GM13977 (cell line): ENCODE measurements at regions not wholly inside any gene's neighbourhood (a gene's known extent, or its start where the extent isn't known, plus 50 kb on each side); places are given as distances from the start of the nearest gene placed in this dataset.

Source experiments
- DNase-seq: peaks from one replicate; pipeline ENCODE4 v3.0.0; 2012; ENCODE audit warnings: low spot score
- in situ Hi-C: fragments of 300-500 bp; cut with MboI; formaldehyde crosslinking; loops from one replicate; pipeline ENCODE4 v1.12.0; 2022; ENCODE audit warnings: low sequenced_read_pairs, low pct_unique_long_range_greater_than_20kb, mixed read lengths, inconsistent platforms; ENCODE audit not compliant: unreplicated experiment
- TF ChIP-seq, protein P1 (sequence below): IDR thresholded peaks from 2 replicates; pipeline ENCODE4 v1.5.1; 2012; ENCODE audit warnings: mild to moderate bottlenecking, control low read depth; ENCODE audit not compliant: insufficient read depth; ENCODE audit errors: extremely low read depth, missing control alignments

DNA sequence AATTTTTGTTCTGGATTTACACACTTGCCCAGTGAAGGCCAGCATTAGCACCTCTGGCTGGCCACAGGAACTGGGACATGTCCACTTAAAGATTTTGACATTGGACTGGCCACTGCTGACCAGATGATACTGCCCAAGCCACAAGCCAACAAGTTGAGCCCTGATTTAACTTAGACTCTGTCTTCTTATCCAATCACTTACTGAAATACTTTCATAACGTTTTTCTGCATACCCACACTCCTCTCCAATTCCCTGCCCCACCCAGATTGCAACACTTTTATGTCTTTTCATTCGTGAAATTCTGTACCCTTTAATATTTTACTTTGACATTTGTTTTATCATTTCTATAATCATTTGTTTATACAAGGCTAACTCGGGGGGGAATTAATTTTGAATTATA is 170.3 kb upstream of the TAB2 start:
- DNase-seq: no peak
- TF ChIP-seq, protein P1, sequence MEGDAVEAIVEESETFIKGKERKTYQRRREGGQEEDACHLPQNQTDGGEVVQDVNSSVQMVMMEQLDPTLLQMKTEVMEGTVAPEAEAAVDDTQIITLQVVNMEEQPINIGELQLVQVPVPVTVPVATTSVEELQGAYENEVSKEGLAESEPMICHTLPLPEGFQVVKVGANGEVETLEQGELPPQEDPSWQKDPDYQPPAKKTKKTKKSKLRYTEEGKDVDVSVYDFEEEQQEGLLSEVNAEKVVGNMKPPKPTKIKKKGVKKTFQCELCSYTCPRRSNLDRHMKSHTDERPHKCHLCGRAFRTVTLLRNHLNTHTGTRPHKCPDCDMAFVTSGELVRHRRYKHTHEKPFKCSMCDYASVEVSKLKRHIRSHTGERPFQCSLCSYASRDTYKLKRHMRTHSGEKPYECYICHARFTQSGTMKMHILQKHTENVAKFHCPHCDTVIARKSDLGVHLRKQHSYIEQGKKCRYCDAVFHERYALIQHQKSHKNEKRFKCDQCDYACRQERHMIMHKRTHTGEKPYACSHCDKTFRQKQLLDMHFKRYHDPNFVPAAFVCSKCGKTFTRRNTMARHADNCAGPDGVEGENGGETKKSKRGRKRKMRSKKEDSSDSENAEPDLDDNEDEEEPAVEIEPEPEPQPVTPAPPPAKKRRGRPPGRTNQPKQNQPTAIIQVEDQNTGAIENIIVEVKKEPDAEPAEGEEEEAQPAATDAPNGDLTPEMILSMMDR: no peak
- in situ Hi-C loops: no loop called here

DNA sequence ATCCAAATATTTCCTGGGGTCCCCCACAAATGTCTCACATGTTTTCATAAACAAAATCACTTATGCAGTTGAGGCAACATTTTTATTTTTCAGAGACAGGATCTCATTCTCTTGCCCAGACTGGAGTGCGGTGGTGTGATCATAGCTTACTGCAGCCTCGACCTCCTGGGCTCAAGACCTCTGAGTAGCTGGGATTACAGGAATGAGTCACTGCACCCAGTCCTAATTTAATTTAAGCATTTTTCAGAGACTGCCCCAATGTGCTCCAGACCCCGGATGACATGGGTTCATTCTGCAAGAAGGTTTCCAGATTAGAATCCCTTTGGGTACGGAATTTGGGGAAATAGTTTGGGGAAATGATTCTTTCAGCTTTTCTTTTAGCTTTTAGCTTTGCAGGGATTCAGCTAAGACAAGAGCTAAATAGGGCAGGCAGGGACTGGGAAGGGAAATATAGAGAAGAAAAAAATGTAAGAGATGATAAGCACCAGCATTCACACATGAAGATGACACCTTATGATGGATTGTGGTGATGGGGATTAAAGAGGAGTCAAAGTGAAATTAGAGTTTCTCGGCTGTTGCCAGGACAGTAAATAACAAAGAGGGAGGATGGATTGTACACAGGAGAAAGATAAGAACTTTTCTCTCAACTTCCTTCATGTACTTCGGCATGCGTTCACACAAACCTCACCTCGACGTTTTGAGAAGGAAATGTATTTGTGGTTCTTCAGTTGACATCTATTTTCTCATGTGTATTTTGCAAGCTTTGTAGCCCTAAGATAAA is 169.4 kb upstream of the TAB2 start:
- TF ChIP-seq, protein P1: no peak
- no peak for DNase-seq
- in situ Hi-C loops: no loop called here

DNA sequence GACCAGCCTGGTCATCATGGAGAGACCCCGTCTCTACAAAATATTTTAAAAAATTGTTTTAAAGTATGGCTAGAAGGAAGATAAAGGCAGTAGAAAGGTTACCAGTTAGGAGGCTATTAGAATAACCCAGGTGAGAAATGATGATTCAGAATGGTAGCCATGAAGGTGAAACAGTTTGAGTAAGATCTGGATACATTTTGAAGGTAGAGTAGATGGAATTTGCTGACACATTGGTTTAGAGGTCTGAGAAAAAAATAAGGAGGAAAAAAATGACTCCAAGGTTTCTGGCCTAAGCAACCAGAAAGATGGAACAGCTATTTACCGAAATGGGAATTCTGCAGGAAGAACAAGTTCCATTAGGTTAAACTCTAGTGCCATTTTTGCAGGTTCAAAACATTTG is 167.9 kb upstream of the TAB2 start:
- TF ChIP-seq, protein P1: no peak
- no peak for DNase-seq

DNA sequence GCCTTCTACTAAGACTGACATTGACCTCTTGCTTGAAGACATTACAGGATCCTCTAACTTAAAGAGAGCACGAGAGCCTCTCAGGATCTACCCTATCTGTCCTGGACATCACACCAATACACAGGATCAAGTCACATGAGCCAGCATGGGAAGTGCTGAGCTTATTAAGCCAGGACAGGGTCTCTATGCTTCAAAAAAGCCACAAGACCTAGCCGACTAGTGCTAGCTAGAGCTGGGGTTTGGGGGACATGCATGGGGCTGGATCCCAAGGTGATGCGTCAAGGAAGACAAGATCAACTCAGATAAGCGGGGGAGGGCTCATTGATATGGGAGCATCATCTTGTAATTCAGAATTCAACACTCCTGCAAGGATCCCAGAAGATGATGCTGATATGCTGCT is 167.2 kb upstream of the TAB2 start:
- no peak for DNase-seq
- in situ Hi-C loops: no loop called here
- TF ChIP-seq, protein P1: no peak

More for the DNA sequence above, 167.9 kb upstream of the TAB2 start:
- in situ Hi-C loops: no loop called here

DNA sequence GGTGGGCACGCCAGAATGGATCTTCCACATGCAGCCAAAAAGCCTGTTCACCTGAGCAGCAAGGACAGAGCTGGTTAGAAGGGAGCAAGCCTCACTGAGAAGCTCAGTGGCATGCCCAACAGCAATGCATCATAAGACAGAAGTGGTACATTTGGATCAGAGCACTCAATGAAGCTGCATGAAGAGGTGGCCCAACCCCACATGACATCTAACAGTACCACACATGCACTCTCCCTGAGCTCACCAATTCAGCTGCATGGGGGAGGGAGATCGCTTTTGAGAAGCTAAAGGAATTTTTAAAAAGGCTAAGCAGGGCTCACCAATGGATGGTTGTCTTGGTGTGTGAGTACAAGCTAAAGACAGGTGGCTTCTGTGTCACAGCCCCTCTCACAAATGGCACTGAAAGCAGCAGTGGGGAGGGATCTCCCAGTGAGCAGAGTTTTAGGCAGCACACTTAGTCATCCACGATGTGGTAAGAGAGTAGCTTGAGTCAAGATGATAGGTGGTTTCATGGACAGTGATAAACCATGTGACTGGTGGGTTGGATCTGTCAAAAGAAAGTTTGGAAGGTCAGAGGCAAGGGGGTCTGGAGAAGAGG is 166.6 kb upstream of the TAB2 start:
- in situ Hi-C loops: no loop called here
- TF ChIP-seq, protein P1: no peak
- DNase-seq: no peak

DNA sequence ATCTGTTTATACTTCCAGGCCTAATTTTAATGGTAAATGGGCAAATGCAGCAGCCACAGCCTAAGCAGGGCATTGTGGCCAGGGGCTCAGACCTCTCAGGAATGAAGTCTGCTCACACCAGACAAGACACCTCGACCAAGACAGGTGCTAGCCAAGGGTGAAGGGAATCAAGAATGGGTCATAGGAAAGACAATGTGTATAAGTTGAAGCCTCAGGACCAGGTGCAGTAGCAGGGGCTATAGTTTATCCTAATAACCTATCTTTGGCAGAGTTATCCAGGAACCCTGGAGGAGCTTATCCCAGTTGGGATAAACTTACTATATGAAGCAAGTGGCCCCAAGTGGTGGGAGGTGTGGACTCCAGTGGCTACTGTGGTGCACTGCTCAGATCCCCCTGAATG is 165.0 kb upstream of the TAB2 start:
- DNase-seq: no peak
- TF ChIP-seq, protein P1: no peak
- in situ Hi-C loops: no loop called here
